Middle frontal gyrus (tissue), 1 donor: ENCODE measurements at regions not wholly inside any gene's neighbourhood (a gene's known extent, or its start where the extent isn't known, plus 50 kb on each side); places are given as distances from the start of the nearest gene placed in this dataset.

ENCODE experiments used
- DNase-seq: peaks from one replicate; pipeline ENCODE4 v3.0.0-alpha.2; 2015; ENCODE audit warnings: low spot score; ENCODE audit errors: extremely low spot score

DNA sequence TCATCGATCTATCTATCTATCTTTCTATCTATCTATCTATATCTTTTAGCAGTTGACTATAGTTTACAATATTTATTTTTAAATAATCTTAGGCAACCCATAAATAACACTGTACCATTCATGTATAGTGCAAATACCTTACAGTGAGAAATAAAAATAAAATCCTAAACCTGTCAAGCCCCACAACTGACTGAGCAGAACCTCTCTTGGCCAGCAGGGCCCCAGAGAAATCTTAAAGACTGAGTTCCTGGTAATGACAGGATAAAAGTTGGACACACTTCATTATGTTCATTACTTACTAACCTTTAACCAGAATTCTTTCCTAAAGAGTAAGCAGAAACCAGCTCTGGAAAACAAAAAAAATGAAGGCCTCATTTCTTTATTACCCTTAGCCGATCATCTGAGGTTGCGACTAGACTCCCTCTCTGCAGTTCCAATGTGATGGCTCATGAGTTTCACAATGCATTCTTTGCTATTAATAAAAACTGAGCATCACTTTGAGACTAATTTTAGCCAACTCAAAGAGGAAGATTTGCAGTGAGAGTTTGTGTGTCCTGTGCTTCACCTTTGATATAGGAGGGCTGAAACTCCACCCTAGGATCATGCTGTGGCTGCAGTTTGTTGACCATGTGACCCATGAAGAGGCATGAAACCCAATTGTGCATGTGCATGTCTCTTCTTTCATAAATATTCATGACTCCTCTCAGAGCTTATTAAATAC is 1072.0 kb downstream of the NSUN3 start:
- DNase-seq = no peak

DNA sequence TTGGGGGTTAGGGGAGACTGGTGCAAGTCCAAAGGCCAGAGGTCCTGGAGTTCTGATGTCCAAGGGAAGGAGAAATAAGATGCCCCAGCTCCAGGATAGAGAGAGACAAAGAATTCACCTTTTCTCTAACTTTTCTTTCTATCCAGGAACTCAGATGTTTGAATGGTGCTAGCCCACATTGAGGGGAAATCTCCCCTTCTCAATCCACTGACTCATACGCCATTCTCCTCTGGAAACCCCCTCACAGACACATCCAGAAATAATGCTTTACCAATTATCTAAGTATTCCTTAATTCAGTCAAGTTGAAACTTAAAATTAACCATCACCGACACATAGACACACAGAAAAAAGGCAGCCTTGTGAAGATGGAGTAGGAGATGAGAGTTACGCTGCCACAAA is 1085.2 kb downstream of the NSUN3 start:
- no peak for DNase-seq

DNA sequence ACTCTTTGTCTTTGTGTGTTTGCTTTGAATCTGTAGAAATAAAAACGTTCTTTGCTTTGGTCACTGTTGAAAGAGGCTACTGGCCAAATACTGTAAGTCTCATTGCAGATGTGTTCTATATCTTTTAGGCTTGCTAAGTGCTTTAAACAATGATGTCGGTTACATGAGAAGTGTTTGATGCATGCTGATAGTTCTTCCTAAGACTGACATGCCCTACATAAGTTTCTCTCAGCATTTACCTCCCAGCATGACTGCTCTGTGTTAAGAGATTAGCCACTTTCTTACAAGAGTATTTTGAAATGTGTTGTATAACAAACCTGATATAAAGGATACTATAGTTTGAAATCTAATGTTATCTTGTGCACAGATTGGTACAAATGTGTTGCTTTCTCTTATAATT is 1088.7 kb downstream of the NSUN3 start:
- DNase-seq = no peak

DNA sequence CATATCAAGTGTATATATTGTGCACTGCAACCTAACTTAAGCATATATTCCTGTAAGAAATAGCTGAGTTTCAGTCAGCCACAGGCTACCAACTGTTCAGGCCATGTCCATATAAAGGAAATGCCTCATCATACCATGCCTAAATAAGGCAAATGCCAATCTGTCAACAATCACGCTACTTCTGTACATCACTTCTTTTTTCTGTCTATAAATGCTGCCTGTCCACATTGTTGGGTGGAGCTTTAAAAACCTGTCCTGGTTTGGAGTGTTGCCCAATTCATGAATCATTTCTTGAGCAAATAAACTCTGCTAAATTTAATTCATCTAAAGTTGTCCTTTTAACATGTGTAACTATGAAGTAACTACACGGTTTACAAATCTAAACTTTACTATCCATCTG is 1091.9 kb downstream of the NSUN3 start:
- DNase-seq = no peak

DNA sequence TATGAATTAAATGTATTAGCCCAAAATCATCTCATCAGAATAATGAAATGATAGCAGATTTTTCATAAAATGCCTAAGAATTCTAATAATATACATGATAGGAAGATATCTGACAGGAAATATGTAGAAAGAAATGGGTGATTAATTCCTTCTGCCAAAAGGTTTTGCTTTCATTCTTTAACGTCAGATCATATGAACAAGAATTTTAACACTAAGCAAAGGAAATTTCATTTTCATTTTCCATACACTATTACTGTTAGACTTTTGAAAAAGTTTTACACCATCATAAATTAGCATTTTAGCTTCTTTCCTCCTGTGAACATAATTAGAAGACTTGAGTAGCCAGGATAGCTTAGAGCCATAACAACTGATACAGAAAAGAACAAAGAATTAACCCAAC is 1099.9 kb downstream of the NSUN3 start:
- no peak for DNase-seq

DNA sequence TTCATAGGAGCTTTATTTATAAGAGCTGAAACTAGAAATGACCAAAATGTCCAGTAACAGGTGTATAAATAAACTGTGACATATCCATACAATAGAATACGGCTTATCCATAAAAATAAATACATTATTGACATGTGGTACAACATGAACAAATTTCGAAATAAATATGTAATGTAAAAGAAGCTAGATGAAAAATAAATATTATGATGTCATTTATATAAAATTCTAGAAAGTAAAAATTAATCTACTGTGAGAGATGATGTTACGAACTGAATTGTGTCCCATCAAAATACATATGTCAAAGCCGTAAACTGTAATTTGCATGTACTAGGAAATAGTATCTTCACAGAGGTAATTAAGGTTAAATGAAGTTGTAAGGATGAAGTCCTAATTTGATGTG is 1104.9 kb downstream of the NSUN3 start:
- no peak for DNase-seq

DNA sequence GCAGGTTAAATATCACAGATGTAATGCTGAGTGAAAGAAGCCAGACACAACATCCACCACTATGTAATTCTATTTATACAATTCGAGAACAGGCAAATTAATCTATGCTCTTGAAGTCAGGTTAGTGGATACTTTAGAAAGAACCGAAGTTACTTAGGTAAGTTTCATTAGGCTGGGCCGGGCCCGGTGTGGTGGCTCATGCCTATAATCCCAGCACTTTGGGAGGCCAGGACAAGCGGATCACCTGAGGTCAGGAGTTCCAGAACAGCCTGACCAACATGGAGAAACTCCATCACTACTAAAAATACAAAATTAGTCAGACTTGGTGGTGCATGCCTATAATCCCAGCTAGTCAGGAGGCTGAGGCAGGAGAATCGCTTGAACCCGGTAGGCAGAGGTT is 1105.7 kb downstream of the NSUN3 start:
- no peak for DNase-seq

DNA sequence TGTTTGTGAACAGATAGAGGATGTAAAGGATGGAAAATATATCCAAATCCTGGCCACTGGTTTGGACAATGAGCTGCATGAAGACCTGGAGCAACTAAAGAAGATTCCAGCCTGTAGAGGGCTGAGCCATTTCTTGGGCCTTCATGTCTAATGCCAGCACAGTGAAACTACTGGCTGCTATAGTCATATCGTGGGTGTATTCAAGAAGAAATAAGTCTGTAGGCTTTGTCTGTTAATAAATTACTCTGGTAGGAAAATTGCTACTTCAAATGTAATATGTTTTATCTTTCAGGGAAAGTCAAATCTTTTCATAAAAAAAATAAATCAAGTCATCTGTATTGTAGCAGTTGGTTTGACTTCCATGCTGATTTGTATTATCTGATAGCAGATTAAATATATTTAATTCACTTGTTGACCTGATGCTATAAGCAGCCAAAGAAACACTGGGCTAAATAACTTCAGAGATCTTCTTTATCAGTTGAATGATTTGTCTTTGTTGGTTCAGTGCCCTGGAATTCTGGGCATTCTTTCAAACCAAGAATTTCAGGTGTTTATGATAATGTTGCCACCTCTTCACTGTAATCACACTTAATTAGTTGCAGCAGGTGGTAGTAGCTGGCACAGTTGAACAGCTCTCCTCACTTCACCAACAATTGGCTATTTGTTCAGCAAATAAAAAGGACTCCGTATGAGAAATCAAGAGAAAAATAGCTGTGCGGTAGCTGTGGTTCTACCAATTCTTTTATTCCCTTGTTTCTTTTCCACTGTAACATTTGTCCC is 1109.5 kb downstream of the NSUN3 start:
- no peak for DNase-seq

DNA sequence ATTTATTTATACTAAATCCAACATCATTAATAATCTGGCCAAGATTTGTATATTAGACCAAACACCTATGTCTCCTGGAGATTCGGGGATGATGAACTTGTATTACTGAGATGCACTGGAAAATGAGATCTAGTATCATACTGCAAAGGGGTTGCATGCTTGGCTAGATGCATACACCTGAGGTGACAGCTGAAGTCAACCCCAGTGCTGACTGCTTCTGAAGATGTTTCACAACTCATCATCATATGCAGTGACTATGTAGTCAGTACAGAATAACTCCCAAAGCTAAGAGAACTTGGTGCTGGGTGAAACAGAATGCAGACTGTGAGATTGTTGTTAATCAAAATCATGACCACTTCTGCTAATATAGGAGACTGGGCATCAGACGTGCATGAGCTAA is 1114.2 kb downstream of the NSUN3 start:
- DNase-seq = no peak

DNA sequence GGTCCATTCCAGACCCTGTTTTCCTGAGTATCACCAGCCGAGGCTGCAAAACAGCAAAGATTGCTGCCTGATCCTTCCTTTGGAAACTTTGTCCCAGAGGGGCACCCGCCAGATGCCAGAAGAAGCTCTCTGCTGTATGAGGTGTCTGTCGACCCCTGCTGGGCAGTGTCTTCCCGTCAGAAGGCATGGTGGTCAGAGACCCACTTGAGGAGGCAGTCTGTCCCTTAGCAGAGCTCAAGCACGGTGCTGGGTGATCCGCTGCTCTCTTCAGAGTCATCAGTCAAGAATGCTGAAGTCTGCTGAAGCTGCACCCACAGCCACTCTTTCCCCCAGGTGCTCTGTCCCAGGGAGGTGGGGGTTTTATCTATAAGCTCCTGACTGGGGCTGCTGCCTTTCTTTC is 1121.2 kb downstream of the NSUN3 start:
- no peak for DNase-seq

DNA sequence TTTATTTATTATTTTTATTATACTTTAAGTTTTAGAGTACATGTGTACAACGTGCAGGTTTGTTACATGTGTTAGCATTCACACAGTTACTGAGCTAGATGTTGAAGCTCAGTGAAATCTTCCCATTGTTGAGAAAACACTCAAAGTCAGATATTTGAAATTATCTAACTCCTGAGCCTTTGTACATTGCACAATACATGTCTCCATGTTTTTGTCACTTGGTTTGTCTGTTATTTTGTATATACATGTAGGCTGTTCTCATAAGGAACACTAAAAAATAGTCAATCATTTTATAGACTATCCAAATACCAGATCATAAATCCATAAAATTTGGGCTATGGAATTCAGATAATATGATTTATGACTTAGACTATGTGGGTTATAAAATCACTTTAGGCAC is 1126.5 kb downstream of the NSUN3 start:
- DNase-seq = no peak

DNA sequence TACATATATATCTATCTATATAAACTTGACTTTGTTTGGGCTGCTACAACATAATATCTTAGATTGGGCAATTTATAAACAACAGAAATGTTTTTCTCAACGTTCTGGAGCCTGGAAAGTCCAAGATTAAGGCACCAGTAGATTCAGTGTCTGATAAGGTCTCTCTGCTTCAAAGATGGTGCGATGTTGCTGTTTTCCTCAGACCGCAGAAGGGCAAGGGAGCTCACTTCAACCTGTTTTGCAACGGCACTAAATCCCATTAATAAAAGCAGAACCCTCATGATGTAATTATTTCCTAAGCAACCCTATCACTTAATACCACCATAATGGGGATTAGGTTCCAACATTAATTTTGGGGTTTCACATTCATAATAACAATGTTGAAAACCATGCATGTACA is 1134.8 kb downstream of the NSUN3 start:
- no peak for DNase-seq

DNA sequence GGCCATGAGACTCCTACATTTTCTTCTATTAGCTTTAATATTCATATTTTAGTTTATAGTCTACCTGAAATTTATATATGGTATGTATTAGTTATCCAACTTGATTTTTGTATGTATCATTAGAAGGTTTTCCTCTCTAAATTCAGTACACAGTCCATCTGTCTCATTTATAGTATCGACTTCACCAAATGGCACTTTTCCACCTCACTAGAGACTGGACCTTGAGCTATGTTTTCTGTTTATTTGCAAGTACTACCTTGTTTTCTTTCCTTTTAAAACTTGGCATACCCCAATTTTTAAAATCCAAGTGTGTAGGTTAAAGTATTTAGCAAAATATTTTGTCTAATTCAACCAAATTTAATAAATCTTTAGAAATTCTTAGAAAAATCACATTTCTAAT is 1137.5 kb downstream of the NSUN3 start:
- DNase-seq = no peak

DNA sequence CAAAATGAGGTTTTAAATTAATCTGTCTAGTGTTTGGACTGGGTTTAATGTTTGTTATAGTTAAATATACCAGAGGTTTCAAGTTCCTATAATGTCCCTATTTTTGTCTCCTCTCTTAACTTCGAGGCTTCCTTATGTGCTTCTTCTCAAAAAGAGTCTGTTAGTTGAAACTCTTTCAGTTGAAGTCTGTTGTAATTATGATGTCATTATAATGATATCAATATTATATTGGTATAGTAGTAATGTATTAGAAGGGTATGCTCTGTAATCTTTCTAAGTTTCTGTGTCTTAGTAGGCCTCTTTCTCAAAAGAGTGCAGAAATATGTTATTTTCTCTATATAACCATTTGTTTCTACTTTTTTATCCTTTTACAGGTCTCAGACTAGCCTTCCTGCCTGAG is 1148.0 kb downstream of the NSUN3 start:
- DNase-seq = no peak

DNA sequence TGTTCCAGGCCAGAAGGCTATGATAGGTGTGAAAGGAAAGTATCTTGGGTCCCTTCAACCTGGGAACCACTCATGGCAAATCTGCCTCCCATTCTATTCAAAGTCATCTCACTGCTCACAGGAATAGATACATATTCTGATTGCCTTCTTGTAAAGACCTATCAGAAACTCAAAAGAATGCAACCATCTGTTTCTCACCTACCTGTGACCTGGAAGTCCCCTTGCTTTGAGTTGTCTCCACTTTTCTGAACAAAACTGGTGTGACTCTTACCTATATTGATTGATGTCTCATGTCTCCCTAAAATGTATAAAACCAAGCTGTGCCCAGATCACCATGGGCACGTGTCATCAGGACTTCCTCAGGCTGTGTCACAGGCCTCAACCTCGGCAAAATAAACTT is 1149.3 kb downstream of the NSUN3 start:
- no peak for DNase-seq

DNA sequence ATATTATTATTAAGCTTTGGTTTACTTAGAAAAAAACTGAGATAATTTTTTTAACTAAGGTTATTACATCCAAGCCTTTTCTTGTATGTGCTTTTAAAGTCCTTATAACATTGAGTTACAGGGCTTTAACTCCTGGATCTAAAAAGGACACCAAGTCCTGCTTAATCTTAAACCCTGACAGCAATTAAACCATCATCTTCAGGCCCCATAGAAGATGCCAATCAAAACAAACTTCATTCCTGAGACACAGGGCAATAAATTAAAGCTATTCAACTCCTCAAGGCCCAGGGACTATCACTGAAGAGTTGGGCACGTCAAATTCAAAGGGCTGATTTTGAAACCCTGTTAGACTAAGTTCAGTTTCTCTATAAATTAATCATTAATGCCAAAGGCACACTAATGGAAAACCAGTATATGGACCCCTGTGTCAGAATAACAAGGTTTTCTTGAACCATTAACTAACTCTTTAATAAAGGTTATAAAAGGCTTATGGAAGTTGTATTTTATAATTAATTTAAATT is 1152.6 kb downstream of the NSUN3 start:
- no peak for DNase-seq

DNA sequence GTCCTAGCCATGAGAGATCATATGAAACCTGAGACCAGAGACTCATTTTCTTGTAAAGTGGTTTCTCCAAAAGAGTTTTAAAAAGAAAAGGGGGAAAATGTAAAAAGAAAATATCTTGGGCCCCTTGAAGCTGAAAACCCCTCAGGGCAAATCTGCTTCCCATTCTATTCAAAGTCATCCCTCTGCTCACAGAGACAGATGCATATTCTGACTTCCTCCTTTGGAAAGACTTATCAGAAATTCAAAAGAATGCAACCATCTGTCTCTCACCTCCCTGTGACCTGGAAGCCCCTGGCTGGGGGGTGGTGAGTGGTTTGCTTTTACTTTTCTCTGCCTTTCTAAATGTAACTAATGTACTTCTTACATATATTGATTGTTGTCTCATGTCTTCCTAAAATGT is 1154.8 kb downstream of the NSUN3 start:
- no peak for DNase-seq

DNA sequence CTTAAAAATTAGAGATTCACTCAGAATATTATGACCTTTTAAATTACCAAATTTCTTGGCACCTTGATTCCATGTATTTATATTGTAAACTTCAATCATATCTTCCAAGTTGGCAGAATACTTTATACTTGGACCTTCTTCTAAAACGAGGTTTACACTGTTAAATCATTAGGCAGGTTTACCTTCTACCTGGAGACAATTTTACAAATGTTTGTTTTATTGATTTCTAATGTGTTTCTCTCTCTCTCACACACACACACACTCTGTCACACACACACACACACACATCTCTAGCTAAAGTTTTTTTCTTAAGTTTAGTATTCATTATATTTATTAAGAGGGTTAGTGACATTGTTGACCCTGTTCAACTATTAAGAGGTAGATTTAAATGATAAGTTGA is 1155.6 kb downstream of the NSUN3 start:
- DNase-seq = no peak

DNA sequence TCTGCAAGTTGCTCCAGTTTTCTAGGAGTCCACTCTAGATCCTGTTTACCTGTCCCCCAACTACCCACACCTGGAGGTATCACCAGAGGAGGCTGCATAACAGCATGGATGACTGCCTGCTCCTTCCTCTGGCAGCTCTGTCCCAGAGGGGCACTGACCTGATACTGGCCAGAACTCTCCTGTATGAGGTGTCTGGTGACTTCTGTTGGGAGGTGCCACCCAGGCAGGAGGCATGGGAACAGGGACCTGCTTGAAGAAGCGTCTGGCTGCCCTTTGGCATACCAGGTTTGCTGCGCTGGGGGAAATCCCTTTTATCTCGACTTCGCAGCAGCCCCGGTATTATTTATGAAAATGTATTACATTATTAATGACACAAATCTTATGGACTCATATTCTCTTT is 1163.6 kb downstream of the NSUN3 start:
- no peak for DNase-seq

DNA sequence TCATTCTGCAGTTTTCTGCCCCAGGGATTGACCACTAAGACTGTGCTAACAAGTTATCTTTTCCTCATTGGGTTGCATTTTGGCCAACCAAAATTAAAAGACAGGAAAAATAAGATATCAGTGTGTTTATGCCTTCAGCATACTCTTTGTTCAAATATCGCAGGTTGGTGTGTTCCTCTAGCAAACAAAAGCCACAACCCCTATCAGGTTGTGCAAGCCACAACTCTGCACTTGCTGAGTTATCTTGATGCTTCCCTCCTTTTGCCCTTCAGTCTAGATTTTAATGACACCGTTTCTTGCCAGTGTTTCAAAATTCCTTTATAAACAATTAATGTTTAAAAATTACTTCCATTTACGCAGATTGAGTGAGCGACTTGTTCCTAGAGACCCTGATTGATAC is 1164.2 kb downstream of the NSUN3 start:
- DNase-seq = no peak

DNA sequence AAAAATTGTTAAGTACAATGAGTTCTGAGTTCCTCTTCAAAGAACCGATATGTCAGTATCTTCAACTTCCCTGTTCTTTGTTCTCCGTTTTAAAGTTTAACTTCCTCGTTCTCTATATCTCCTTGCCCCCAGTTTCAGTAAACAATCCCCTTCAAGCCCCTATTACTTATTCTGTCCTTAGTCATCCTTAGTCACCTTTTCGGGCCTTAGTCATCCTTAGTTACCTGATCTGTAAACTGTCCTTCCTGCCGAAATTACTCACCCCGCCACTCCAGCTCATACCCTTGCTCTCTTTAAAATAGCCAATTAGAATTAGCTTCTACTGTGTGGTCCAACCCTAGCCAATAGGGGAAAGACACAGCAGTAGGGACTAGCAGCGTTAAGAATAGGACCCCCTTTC is 1165.6 kb downstream of the NSUN3 start:
- no peak for DNase-seq

DNA sequence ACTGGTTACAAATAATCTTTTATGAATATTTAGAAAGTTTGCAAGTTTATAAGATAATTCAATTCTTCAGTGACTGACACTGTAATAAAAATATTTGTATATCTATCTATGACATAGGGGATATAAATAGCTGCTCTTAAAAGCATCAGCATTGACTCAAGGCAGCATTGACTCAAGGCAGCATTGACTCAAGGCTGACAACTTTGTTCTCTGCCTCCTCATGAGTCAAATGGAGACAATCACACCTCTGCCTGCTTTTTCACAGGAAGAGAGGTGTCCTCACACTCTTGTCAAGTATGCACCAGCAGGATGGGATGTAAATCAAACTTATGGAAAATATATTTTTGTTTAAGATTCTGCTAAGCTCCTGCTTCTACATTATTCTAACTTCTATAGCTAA is 1173.1 kb downstream of the NSUN3 start:
- peak; percentile 13 for DNase-seq

DNA sequence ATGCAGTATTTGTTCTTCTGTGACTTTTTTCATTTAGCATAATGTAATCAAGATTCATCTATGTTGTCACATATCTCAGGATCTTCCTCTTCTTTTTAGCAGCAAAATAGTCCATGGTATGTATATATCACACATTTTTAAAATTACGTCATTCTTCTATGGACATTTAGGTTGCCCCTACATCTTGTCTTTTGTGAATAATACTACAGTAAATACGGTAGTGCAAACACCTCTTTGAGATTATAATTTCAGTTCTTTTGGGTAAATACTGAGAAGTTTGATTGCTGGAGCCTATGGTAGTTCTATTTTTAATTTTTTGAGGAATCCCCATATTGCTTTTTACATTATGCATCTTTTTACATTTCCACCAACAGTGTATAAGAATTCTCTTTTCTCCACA is 1174.9 kb downstream of the NSUN3 start:
- no peak for DNase-seq
